Daoy (cell line): ENCODE measurements at regions not wholly inside any gene's neighbourhood (a gene's known extent, or its start where the extent isn't known, plus 50 kb on each side); places are given as distances from the start of the nearest gene placed in this dataset.
A peak's percentile ranks its signal among the peaks of the same experiment; 100 is the strongest.
"Not testable (repeated sequence)": the region's sequence is repeated elsewhere in the genome, so short reads cannot be mapped to it uniquely, and the experiment has no call there.

ENCODE experiments used
- DNase-seq: peaks from one replicate; pipeline ENCODE4 v3.0.0-alpha.2; 2015; ENCODE audit warnings: low read depth

- peak; percentile 96 for DNase-seq
Measured at GRCh38 chr11:27242591-27242990, 120.4 kb downstream of the CCDC34 start.

GRCh38 chr11:27241311-27242122 lies 121.5 kb downstream of the CCDC34 start:
- peak; percentile 81 for DNase-seq

- DNase-seq, result peak; percentile 46
Measured at GRCh38 chr11:27239305-27239942, 123.6 kb downstream of the CCDC34 start.

- DNase-seq, result no peak
Measured at GRCh38 chr11:27238811-27239210, 124.2 kb downstream of the CCDC34 start.

- no peak for DNase-seq
Measured at GRCh38 chr11:27237643-27238042, 125.4 kb downstream of the CCDC34 start.

- no peak for DNase-seq
Measured at GRCh38 chr11:27234961-27235360, 128.1 kb downstream of the CCDC34 start.

GRCh38 chr11:27234043-27234668 lies 128.9 kb downstream of the CCDC34 start:
- peak; percentile 98 for DNase-seq

- DNase-seq, result peak; percentile 47
Measured at GRCh38 chr11:27233654-27234042, 129.4 kb downstream of the CCDC34 start.

GRCh38 chr11:27231530-27231929 lies 131.5 kb downstream of the CCDC34 start:
- DNase-seq, result peak; percentile 54

- no peak for DNase-seq
Measured at GRCh38 chr11:27230192-27230572, 132.8 kb downstream of the CCDC34 start.

GRCh38 chr11:27229511-27230191 lies 133.4 kb downstream of the CCDC34 start:
- DNase-seq, result no peak

GRCh38 chr11:27228906-27229290 lies 134.1 kb downstream of the CCDC34 start:
- DNase-seq, result no peak

GRCh38 chr11:27228232-27228905 lies 134.6 kb downstream of the CCDC34 start:
- DNase-seq, result no peak

GRCh38 chr11:27227736-27228135 lies 135.3 kb downstream of the CCDC34 start:
- no peak for DNase-seq

GRCh38 chr11:27219487-27220039 lies 143.5 kb downstream of the CCDC34 start:
- not testable (repeated sequence) for DNase-seq

GRCh38 chr11:27218421-27219038 lies 144.5 kb downstream of the CCDC34 start:
- peak; percentile 87 for DNase-seq

- DNase-seq, result peak; percentile 88
Measured at GRCh38 chr11:27217948-27218420, 145.0 kb downstream of the CCDC34 start.

- no peak for DNase-seq
Measured at GRCh38 chr11:27217496-27217895, 145.5 kb downstream of the CCDC34 start.

GRCh38 chr11:27216270-27217149 lies 146.5 kb downstream of the CCDC34 start:
- peak; percentile 70 for DNase-seq
